ENCODE measurements at regions not wholly inside any gene's neighbourhood (a gene's known extent, or its start where the extent isn't known, plus 50 kb on each side); places are given as distances from the start of the nearest gene placed in this dataset.

- H3K18ac ChIP-seq (ENCODE audit: low read length), result no peak overlapping the region
- no peak overlapping the region for H3K23ac ChIP-seq (ENCODE audit: low read depth, low read length, poor library complexity)
- no peak overlapping the region for H3K27ac ChIP-seq (replicated peaks; ENCODE audit: low read length)
- no peak overlapping the region for H2BK5ac ChIP-seq (ENCODE audit: low read length)
- H3K4ac ChIP-seq (ENCODE audit: low read length), result no peak overlapping the region
- H3K4me3 ChIP-seq (ENCODE audit: low read length in 2 of 2), result no peak overlapping the region
- no CpG with 5 or more reads among the region's 3 CpGs for WGBS, 2 donors (ENCODE audit: extremely low coverage in 2 of 2, insufficient read length in 2 of 2, insufficient replicate concordance in 1 of 2)
- H2BK15ac ChIP-seq (ENCODE audit: low read length), result no peak overlapping the region
- H2BK12ac ChIP-seq (ENCODE audit: low read length), result no peak overlapping the region
- no peak overlapping the region for H2AK5ac ChIP-seq (ENCODE audit: low read depth, low read length)
- H2AFZ ChIP-seq (ENCODE audit: low read length), result no peak overlapping the region
- H3K4me1 ChIP-seq (ENCODE audit: control insufficient read depth in 2 of 2, insufficient read depth in 1 of 2, low read depth in 1 of 2, low read length in 2 of 2), result peaks cover 2 to 3% of the 10 kb centered on the region in 2 donors
- no peaks in the 10 kb centered on the region for H3K36me3 ChIP-seq (replicated peaks in 1 of 2; ENCODE audit: control insufficient read depth in 2 of 2, insufficient read depth in 2 of 2, low read length in 2 of 2)
- no peak for DNase-seq (ENCODE audit: low spot score)
- no peak overlapping the region for H3K14ac ChIP-seq (ENCODE audit: low read length)
- H3K4me2 ChIP-seq (ENCODE audit: insufficient read depth, low read length, poor library complexity, severe bottlenecking), result no peak overlapping the region
- H4K8ac ChIP-seq (ENCODE audit: low read depth, low read length), result no peak overlapping the region
- no peak overlapping the region for H4K91ac ChIP-seq (ENCODE audit: low read depth, low read length, poor library complexity)
- no peak overlapping the region for H2BK120ac ChIP-seq (ENCODE audit: low read depth, low read length)
- H3K9ac ChIP-seq (ENCODE audit: low read depth, low read length, poor library complexity), result no peak overlapping the region
- H3K27me3 ChIP-seq (ENCODE audit: control insufficient read depth in 3 of 3, insufficient read depth in 3 of 3, low read depth in 1 of 3, low read length in 3 of 3), result no peaks in the 10 kb centered on the region
- no peaks in the 10 kb centered on the region for H3K79me1 ChIP-seq (ENCODE audit: low read depth, low read length)
- H3K9me3 ChIP-seq (replicated peaks in 1 of 2; ENCODE audit: control insufficient read depth in 2 of 2, insufficient read depth in 1 of 2, low read depth in 1 of 2, low read length in 2 of 2), result no peaks in the 10 kb centered on the region
Observed at GRCh38 chr5:91500758-91501157, 117.6 kb upstream of the ARRDC3 start.

GRCh38 chr5:91499943-91500531 is 116.9 kb upstream of the ARRDC3 start:
- no peaks in the 10 kb centered on the region for H3K79me1 ChIP-seq (ENCODE audit: low read depth, low read length)
- no peak overlapping the region for H3K27ac ChIP-seq (replicated peaks; ENCODE audit: low read length)
- no peak overlapping the region for H2AK5ac ChIP-seq (ENCODE audit: low read depth, low read length)
- H3K9me3 ChIP-seq (replicated peaks in 1 of 2; ENCODE audit: control insufficient read depth in 2 of 2, insufficient read depth in 1 of 2, low read depth in 1 of 2, low read length in 2 of 2), result no peaks in the 10 kb centered on the region
- H3K9ac ChIP-seq (ENCODE audit: low read depth, low read length, poor library complexity), result no peak overlapping the region
- no peak overlapping the region for H3K23ac ChIP-seq (ENCODE audit: low read depth, low read length, poor library complexity)
- H2BK12ac ChIP-seq (ENCODE audit: low read length), result no peak overlapping the region
- H3K14ac ChIP-seq (ENCODE audit: low read length), result no peak overlapping the region
- no peak overlapping the region for H4K91ac ChIP-seq (ENCODE audit: low read depth, low read length, poor library complexity)
- no peak overlapping the region for H2BK120ac ChIP-seq (ENCODE audit: low read depth, low read length)
- no peak overlapping the region for H3K4ac ChIP-seq (ENCODE audit: low read length)
- WGBS, 2 donors (ENCODE audit: extremely low coverage in 2 of 2, insufficient read length in 2 of 2, insufficient replicate concordance in 1 of 2), result no CpG with 5 or more reads among the region's 2 CpGs
- no peaks in the 10 kb centered on the region for H3K27me3 ChIP-seq (ENCODE audit: control insufficient read depth in 3 of 3, insufficient read depth in 3 of 3, low read depth in 1 of 3, low read length in 3 of 3)
- H3K4me1 ChIP-seq (ENCODE audit: control insufficient read depth in 2 of 2, insufficient read depth in 1 of 2, low read depth in 1 of 2, low read length in 2 of 2), result peaks cover 3 to 4% of the 10 kb centered on the region in 2 donors
- no peak overlapping the region for H2BK15ac ChIP-seq (ENCODE audit: low read length)
- H3K36me3 ChIP-seq (replicated peaks in 1 of 2; ENCODE audit: control insufficient read depth in 2 of 2, insufficient read depth in 2 of 2, low read length in 2 of 2), result no peaks in the 10 kb centered on the region
- H2BK5ac ChIP-seq (ENCODE audit: low read length), result no peak overlapping the region
- no peak overlapping the region for H4K8ac ChIP-seq (ENCODE audit: low read depth, low read length)
- H3K4me3 ChIP-seq (ENCODE audit: low read length in 2 of 2), result no peak overlapping the region
- DNase-seq (ENCODE audit: low spot score), result peak; percentile 48
- H2AFZ ChIP-seq (ENCODE audit: low read length), result no peak overlapping the region
- H3K4me2 ChIP-seq (ENCODE audit: insufficient read depth, low read length, poor library complexity, severe bottlenecking), result no peak overlapping the region
- H3K18ac ChIP-seq (ENCODE audit: low read length), result no peak overlapping the region

GRCh38 chr5:91495699-91496098 is 112.6 kb upstream of the ARRDC3 start:
- Histone ChIP-seq H3K79me1 (ENCODE audit: low read depth, low read length) (no peaks in the 10 kb centered on the region), H3K27ac (replicated peaks; ENCODE audit: low read length) (no peak overlapping the region), H2BK15ac (ENCODE audit: low read length) (no peak overlapping the region), H3K4me3 (ENCODE audit: low read length in 2 of 2) (no peak overlapping the region), H3K27me3 (ENCODE audit: control insufficient read depth in 3 of 3, insufficient read depth in 3 of 3, low read depth in 1 of 3, low read length in 3 of 3) (no peaks in the 10 kb centered on the region), H3K23ac (ENCODE audit: low read depth, low read length, poor library complexity) (no peak overlapping the region), H3K4me1 (ENCODE audit: control insufficient read depth in 2 of 2, insufficient read depth in 1 of 2, low read depth in 1 of 2, low read length in 2 of 2) (peaks cover 3 to 4% of the 10 kb centered on the region in 2 donors), H2AFZ (ENCODE audit: low read length) (no peak overlapping the region), H3K36me3 (replicated peaks in 1 of 2; ENCODE audit: control insufficient read depth in 2 of 2, insufficient read depth in 2 of 2, low read length in 2 of 2) (no peaks in the 10 kb centered on the region), H2AK5ac (ENCODE audit: low read depth, low read length) (no peak overlapping the region), H3K14ac (ENCODE audit: low read length) (no peak overlapping the region), H3K9ac (ENCODE audit: low read depth, low read length, poor library complexity) (no peak overlapping the region), H4K91ac (ENCODE audit: low read depth, low read length, poor library complexity) (no peak overlapping the region), H3K18ac (ENCODE audit: low read length) (no peak overlapping the region), H4K8ac (ENCODE audit: low read depth, low read length) (no peak overlapping the region), H3K4ac (ENCODE audit: low read length) (no peak overlapping the region), H2BK12ac (ENCODE audit: low read length) (no peak overlapping the region), H3K9me3 (replicated peaks in 1 of 2; ENCODE audit: control insufficient read depth in 2 of 2, insufficient read depth in 1 of 2, low read depth in 1 of 2, low read length in 2 of 2) (no peaks in the 10 kb centered on the region), H3K4me2 (ENCODE audit: insufficient read depth, low read length, poor library complexity, severe bottlenecking) (no peak overlapping the region), H2BK120ac (ENCODE audit: low read depth, low read length) (no peak overlapping the region), H2BK5ac (ENCODE audit: low read length) (no peak overlapping the region)
- DNase-seq (ENCODE audit: low spot score), result no peak
- no CpG with 5 or more reads among the region's 2 CpGs for WGBS, 2 donors (ENCODE audit: extremely low coverage in 2 of 2, insufficient read length in 2 of 2, insufficient replicate concordance in 1 of 2)

GRCh38 chr5:91494447-91494996 is 111.4 kb upstream of the ARRDC3 start:
- Histone ChIP-seq H2BK12ac (ENCODE audit: low read length) (no peak overlapping the region), H2BK5ac (ENCODE audit: low read length) (no peak overlapping the region), H3K79me1 (ENCODE audit: low read depth, low read length) (no peaks in the 10 kb centered on the region), H2BK120ac (ENCODE audit: low read depth, low read length) (no peak overlapping the region), H3K4me2 (ENCODE audit: insufficient read depth, low read length, poor library complexity, severe bottlenecking) (no peak overlapping the region), H3K27ac (replicated peaks; ENCODE audit: low read length) (no peak overlapping the region), H2AFZ (ENCODE audit: low read length) (no peak overlapping the region), H3K18ac (ENCODE audit: low read length) (no peak overlapping the region), H3K36me3 (replicated peaks in 1 of 2; ENCODE audit: control insufficient read depth in 2 of 2, insufficient read depth in 2 of 2, low read length in 2 of 2) (no peaks in the 10 kb centered on the region), H3K4ac (ENCODE audit: low read length) (no peak overlapping the region), H2BK15ac (ENCODE audit: low read length) (no peak overlapping the region), H3K9ac (ENCODE audit: low read depth, low read length, poor library complexity) (no peak overlapping the region), H4K91ac (ENCODE audit: low read depth, low read length, poor library complexity) (no peak overlapping the region), H3K4me3 (ENCODE audit: low read length in 2 of 2) (no peak overlapping the region), H3K27me3 (ENCODE audit: control insufficient read depth in 3 of 3, insufficient read depth in 3 of 3, low read depth in 1 of 3, low read length in 3 of 3) (no peaks in the 10 kb centered on the region), H4K8ac (ENCODE audit: low read depth, low read length) (no peak overlapping the region), H2AK5ac (ENCODE audit: low read depth, low read length) (no peak overlapping the region), H3K4me1 (ENCODE audit: control insufficient read depth in 2 of 2, insufficient read depth in 1 of 2, low read depth in 1 of 2, low read length in 2 of 2) (peaks cover 0 to 4% of the 10 kb centered on the region in 2 donors), H3K23ac (ENCODE audit: low read depth, low read length, poor library complexity) (no peak overlapping the region), H3K9me3 (replicated peaks in 1 of 2; ENCODE audit: control insufficient read depth in 2 of 2, insufficient read depth in 1 of 2, low read depth in 1 of 2, low read length in 2 of 2) (no peaks in the 10 kb centered on the region), H3K14ac (ENCODE audit: low read length) (no peak overlapping the region)
- DNase-seq (ENCODE audit: low spot score), result no peak
- no CpG with 5 or more reads among the region's 4 CpGs for WGBS, 2 donors (ENCODE audit: extremely low coverage in 2 of 2, insufficient read length in 2 of 2, insufficient replicate concordance in 1 of 2)

Measured in neuronal stem cell (in vitro differentiated cells).